ENCODE measurements at regions not wholly inside any gene's neighbourhood (a gene's known extent, or its start where the extent isn't known, plus 50 kb on each side); places are given as distances from the start of the nearest gene placed in this dataset.

DNA sequence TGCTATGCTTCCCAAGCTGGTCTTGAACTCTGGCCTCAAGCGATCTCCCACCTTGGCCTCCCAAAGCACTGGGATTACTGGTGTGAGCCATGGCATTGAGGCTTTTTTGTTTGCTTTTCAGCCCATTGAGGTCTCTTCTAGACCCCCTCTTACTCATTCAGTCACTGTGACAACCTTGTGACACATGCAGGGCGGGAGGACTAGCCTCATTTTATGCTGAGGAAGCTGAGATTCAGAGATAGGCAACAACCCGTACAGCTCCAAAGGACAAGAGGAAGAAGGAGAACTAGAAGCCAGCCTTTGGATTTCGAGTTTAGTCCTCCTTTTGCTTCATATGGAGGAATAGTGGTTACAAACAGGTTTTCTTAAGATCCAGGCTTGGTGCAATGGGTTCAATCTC lies 83.9 kb upstream of the WDR26 start:
- Histone ChIP-seq H3K4me3 (no peak overlapping the region), H3K9me3 (no peaks in the 10 kb centered on the region), H3K36me3 (no peaks in the 10 kb centered on the region), H3K4me1 (ENCODE audit: control insufficient read depth in 1 of 2, low read depth in 2 of 2) (no peaks in the 10 kb centered on the region), H3K27ac (no peak overlapping the region), H3K27me3 (replicated peaks; ENCODE audit: insufficient read depth) (no peaks in the 10 kb centered on the region)
- TF ChIP-seq, protein P1, sequence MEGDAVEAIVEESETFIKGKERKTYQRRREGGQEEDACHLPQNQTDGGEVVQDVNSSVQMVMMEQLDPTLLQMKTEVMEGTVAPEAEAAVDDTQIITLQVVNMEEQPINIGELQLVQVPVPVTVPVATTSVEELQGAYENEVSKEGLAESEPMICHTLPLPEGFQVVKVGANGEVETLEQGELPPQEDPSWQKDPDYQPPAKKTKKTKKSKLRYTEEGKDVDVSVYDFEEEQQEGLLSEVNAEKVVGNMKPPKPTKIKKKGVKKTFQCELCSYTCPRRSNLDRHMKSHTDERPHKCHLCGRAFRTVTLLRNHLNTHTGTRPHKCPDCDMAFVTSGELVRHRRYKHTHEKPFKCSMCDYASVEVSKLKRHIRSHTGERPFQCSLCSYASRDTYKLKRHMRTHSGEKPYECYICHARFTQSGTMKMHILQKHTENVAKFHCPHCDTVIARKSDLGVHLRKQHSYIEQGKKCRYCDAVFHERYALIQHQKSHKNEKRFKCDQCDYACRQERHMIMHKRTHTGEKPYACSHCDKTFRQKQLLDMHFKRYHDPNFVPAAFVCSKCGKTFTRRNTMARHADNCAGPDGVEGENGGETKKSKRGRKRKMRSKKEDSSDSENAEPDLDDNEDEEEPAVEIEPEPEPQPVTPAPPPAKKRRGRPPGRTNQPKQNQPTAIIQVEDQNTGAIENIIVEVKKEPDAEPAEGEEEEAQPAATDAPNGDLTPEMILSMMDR (IDR thresholded peaks at IDR 0.05), result no peak
- ATAC-seq (ENCODE audit: insufficient number of reproducible peaks, low FRiP score, low read depth), result no peak
- DNase-seq (ENCODE audit: low spot score), result no peak

DNA sequence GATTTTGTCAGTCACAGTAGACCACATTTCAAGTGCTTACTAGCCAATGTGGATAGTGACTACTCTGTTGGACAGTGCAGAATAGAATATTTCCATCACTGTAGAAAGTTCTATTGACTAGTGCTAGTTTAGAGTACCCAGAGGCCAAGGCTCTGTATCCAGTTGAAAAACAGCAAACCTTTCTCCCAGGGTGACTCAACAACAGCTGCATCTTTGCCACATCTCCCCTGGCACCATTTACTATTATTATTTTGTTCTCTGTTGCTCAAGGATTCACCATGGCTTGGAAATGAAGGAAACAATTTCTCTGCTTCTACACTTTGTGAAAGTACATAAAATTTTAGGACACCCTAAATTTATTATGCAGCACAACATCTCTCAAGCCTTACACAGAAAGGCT lies 85.3 kb upstream of the WDR26 start:
- TF ChIP-seq, protein P1 (IDR thresholded peaks at IDR 0.05), result no peak
- no peak for ATAC-seq (ENCODE audit: insufficient number of reproducible peaks, low FRiP score, low read depth)

DNA sequence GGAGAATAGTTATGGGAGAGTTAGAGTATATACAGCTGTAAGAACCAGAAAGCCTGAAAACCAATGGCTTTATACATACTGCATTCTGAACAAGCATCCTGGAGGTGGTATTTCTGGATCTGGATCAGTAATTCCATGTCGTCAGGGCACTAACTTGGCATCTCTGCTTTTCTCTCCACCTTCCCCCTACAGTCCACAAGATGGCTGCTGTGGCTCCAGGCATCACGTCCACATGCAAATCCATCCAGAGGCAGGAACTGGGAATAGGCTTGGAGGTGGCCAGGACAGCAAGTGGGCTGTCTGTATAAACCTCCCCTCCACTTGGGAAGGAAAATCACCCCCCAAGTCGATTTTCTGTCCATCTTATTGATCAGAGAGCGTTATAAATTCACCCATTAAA lies 86.2 kb upstream of the WDR26 start:
- no peak for ATAC-seq (ENCODE audit: insufficient number of reproducible peaks, low FRiP score, low read depth)
- TF ChIP-seq, protein P1 (IDR thresholded peaks at IDR 0.05), result no peak
- no peaks in the 10 kb centered on the region for H3K36me3 ChIP-seq
- no peak for DNase-seq (ENCODE audit: low spot score)
- H3K27ac ChIP-seq, result no peak overlapping the region
- H3K4me1 ChIP-seq (ENCODE audit: control insufficient read depth in 1 of 2, low read depth in 2 of 2), result no peaks in the 10 kb centered on the region
- H3K27me3 ChIP-seq (replicated peaks; ENCODE audit: insufficient read depth), result no peaks in the 10 kb centered on the region
- no peaks in the 10 kb centered on the region for H3K9me3 ChIP-seq
- H3K4me3 ChIP-seq, result no peak overlapping the region

More for the DNA sequence above, 85.3 kb upstream of the WDR26 start:
- no peaks in the 10 kb centered on the region for H3K9me3 ChIP-seq
- H3K27me3 ChIP-seq (replicated peaks; ENCODE audit: insufficient read depth), result no peaks in the 10 kb centered on the region
- DNase-seq (ENCODE audit: low spot score), result no peak
- H3K4me1 ChIP-seq (ENCODE audit: control insufficient read depth in 1 of 2, low read depth in 2 of 2), result no peaks in the 10 kb centered on the region
- H3K36me3 ChIP-seq, result no peaks in the 10 kb centered on the region
- no peak overlapping the region for H3K27ac ChIP-seq
- no peak overlapping the region for H3K4me3 ChIP-seq

DNA sequence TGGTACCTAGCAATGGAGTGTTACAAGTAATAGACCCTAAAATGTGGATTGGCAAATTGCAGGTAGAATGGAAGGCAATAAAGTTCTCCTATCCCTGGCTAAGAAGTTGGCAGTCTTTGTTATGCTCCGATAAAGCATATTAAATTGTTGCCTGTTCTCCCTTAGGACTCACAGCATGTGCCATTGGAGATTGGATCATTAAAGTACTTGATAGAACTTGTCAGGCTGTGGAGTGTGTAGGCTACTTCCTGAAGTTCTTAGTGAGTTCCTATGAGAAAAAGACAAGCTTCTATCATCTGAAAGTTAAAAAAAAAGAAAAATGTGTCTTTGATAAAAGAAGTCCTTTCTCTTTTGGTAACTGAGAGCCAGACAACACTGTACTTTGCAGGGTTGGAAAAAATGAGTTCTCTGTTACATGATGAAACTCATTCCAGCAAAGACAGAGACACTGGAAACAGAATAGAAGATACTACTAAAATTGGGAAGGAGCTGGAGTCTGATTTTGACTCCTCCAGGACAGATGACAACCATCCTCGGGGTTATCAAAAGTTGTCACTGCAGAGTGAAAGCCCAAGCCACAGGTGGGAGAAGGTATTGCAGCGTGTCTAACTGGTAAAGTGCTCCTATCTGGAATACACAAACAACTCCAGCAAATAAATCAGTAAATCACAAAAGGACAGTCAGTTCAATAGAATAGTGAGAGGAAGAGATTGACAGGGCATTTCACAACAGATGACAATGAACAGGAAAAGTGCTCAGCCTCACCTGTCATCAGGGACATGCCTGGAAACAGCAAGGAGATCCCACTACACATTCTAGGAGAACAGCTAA lies 87.5 kb upstream of the WDR26 start:
- Histone ChIP-seq H3K4me3 (no peak overlapping the region), H3K4me1 (ENCODE audit: control insufficient read depth in 1 of 2, low read depth in 2 of 2) (no peaks in the 10 kb centered on the region), H3K36me3 (no peaks in the 10 kb centered on the region), H3K9me3 (no peaks in the 10 kb centered on the region), H3K27ac (no peak overlapping the region), H3K27me3 (replicated peaks; ENCODE audit: insufficient read depth) (no peaks in the 10 kb centered on the region)
- ATAC-seq (ENCODE audit: insufficient number of reproducible peaks, low FRiP score, low read depth) (no peak), DNase-seq (ENCODE audit: low spot score) (no peak)
- TF ChIP-seq, protein P1 (IDR thresholded peaks at IDR 0.05), result no peak

DNA sequence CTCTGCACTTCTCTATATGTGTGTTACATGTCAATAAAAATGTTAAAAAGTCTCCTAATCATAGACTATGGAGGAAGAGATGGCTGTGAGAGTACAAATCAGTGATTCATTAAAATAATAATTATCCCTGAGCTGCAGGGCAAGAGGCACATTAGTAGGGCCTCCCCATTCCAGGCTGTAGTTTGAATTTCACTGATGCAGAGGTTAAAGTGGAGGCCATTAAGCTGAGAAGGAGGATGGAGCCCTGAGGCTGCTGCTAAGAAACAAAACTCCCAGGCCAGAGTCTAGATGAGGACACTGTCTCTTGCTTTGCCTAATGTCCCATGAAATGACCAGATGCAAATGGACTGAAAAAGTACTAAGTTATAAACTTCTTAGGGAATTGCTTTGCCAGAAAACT lies 89.1 kb upstream of the WDR26 start:
- H3K36me3 ChIP-seq, result no peaks in the 10 kb centered on the region
- H3K4me3 ChIP-seq, result no peak overlapping the region
- TF ChIP-seq, protein P1 (IDR thresholded peaks at IDR 0.05), result no peak
- H3K9me3 ChIP-seq, result no peaks in the 10 kb centered on the region
- DNase-seq (ENCODE audit: low spot score), result no peak
- H3K27ac ChIP-seq, result no peak overlapping the region
- H3K27me3 ChIP-seq (replicated peaks; ENCODE audit: insufficient read depth), result no peaks in the 10 kb centered on the region
- ATAC-seq (ENCODE audit: insufficient number of reproducible peaks, low FRiP score, low read depth), result no peak
- no peaks in the 10 kb centered on the region for H3K4me1 ChIP-seq (ENCODE audit: control insufficient read depth in 1 of 2, low read depth in 2 of 2)
